Epithelial cell of proximal tubule (primary cell): ENCODE measurements at regions not wholly inside any gene's neighbourhood (a gene's known extent, or its start where the extent isn't known, plus 50 kb on each side); places are given as distances from the start of the nearest gene placed in this dataset.
"Not testable (repeated sequence)": the region's sequence is repeated elsewhere in the genome, so short reads cannot be mapped to it uniquely, and the experiment has no call there.

ENCODE experiments used
- DNase-seq: peaks from one replicate; pipeline ENCODE4 v3.0.0-alpha.2; 2011; ENCODE audit warnings: low read depth
- H3K4me3 ChIP-seq: 2 replicates; pipeline ENCODE4 v1.5.1; 2011; ENCODE audit warnings: low read depth, mild to moderate bottlenecking, low read length
- CTCF ChIP-seq: conservative IDR thresholded peaks from 2 replicates; pipeline ENCODE4 v1.5.1; 2012; ENCODE audit warnings: low read depth, mild to moderate bottlenecking, low read length

GRCh38 chr6:85047818-85048217 is 283.4 kb upstream of the TBX18 start:
- TF ChIP-seq CTCF, result no peak
- H3K4me3 ChIP-seq, result no peak overlapping the region
- DNase-seq, result no peak

- not testable (repeated sequence) for H3K4me3 ChIP-seq, DNase-seq
Observed at GRCh38 chr6:85045767-85046166, 281.4 kb upstream of the TBX18 start.

GRCh38 chr6:85044361-85044760 is 280.0 kb upstream of the TBX18 start:
- no peak overlapping the region for H3K4me3 ChIP-seq
- no peak for TF ChIP-seq CTCF
- DNase-seq, result no peak

GRCh38 chr6:85041376-85041775 is 277.0 kb upstream of the TBX18 start:
- TF ChIP-seq CTCF, result no peak
- no peak overlapping the region for H3K4me3 ChIP-seq
- DNase-seq, result no peak

GRCh38 chr6:85037221-85037620 is 272.8 kb upstream of the TBX18 start:
- DNase-seq, result no peak
- H3K4me3 ChIP-seq, result no peak overlapping the region
- no peak for TF ChIP-seq CTCF

- no peak for DNase-seq
- no peak for TF ChIP-seq CTCF
- H3K4me3 ChIP-seq, result no peak overlapping the region
Observed at GRCh38 chr6:85035766-85036165, 271.4 kb upstream of the TBX18 start.

- DNase-seq, result no peak
- TF ChIP-seq CTCF, result no peak
- H3K4me3 ChIP-seq, result no peak overlapping the region
Observed at GRCh38 chr6:85033547-85033946, 269.1 kb upstream of the TBX18 start.

GRCh38 chr6:85026021-85026420 is 261.6 kb upstream of the TBX18 start:
- DNase-seq, result peak; percentile 9
- no peak for TF ChIP-seq CTCF
- no peak overlapping the region for H3K4me3 ChIP-seq
